CD4-positive, alpha-beta T cell treated with Interleukin-6 at 100 ng/mL for 8 hours (primary cell): ENCODE measurements at regions not wholly inside any gene's neighbourhood (a gene's known extent, or its start where the extent isn't known, plus 50 kb on each side); places are given as distances from the start of the nearest gene placed in this dataset.
"Not testable (repeated sequence)": the region's sequence is repeated elsewhere in the genome, so short reads cannot be mapped to it uniquely, and the experiment has no call there.

Experiments
- DNase-seq: peaks from one replicate; pipeline ENCODE4 v3.0.0-alpha.2; 2020; ENCODE audit warnings: mixed read lengths, low spot score

- no peak for DNase-seq
Observed at GRCh38 chr3:159273070-159273469, 471.2 kb downstream of the MFSD1 start.

- DNase-seq, result no peak
Observed at GRCh38 chr3:159273608-159274007, 471.8 kb downstream of the MFSD1 start.

- no peak for DNase-seq
Observed at GRCh38 chr3:159275741-159276140, 473.9 kb downstream of the MFSD1 start.

- no peak for DNase-seq
Observed at GRCh38 chr3:159277814-159278213, 476.0 kb downstream of the MFSD1 start.

GRCh38 chr3:159280386-159281191 lies 478.7 kb downstream of the MFSD1 start:
- DNase-seq, result no peak

- no peak for DNase-seq
Observed at GRCh38 chr3:159293493-159293892, 491.6 kb downstream of the MFSD1 start.

- no peak for DNase-seq
Observed at GRCh38 chr3:159301961-159302360, 500.1 kb downstream of the MFSD1 start.

- DNase-seq, result no peak
Observed at GRCh38 chr3:159305017-159305416, 503.2 kb downstream of the MFSD1 start.

- not testable (repeated sequence) for DNase-seq
Observed at GRCh38 chr3:159316706-159317105, 514.9 kb downstream of the MFSD1 start.

- DNase-seq, result no peak
Observed at GRCh38 chr3:159319156-159319555, 517.3 kb downstream of the MFSD1 start.

GRCh38 chr3:159322322-159322939 lies 520.6 kb downstream of the MFSD1 start:
- DNase-seq, result no peak

- DNase-seq, result no peak
Observed at GRCh38 chr3:159323848-159324247, 522.0 kb downstream of the MFSD1 start.

- no peak for DNase-seq
Observed at GRCh38 chr3:159326998-159327397, 525.1 kb downstream of the MFSD1 start.

- no peak for DNase-seq
Observed at GRCh38 chr3:159332535-159333099, 530.8 kb downstream of the MFSD1 start.

GRCh38 chr3:159339131-159339530 lies 537.3 kb downstream of the MFSD1 start:
- DNase-seq, result no peak

- DNase-seq, result no peak
Observed at GRCh38 chr3:159340877-159341500, 539.1 kb downstream of the MFSD1 start.

- no peak for DNase-seq
Observed at GRCh38 chr3:159346271-159346903, 544.5 kb downstream of the MFSD1 start.

GRCh38 chr3:159348431-159348830 lies 546.6 kb downstream of the MFSD1 start:
- no peak for DNase-seq

- DNase-seq, result no peak
Observed at GRCh38 chr3:159356606-159357005, 554.8 kb downstream of the MFSD1 start.

- DNase-seq, result no peak
Observed at GRCh38 chr3:159364511-159364910, 562.7 kb downstream of the MFSD1 start.

- no peak for DNase-seq
Observed at GRCh38 chr3:159366476-159366875, 564.6 kb downstream of the MFSD1 start.

- no peak for DNase-seq
Observed at GRCh38 chr3:159371961-159372360, 570.1 kb downstream of the MFSD1 start.
